ENCODE measurements at regions not wholly inside any gene's neighbourhood (a gene's known extent, or its start where the extent isn't known, plus 50 kb on each side); places are given as distances from the start of the nearest gene placed in this dataset. TPM values are rescaled to one million over a fixed set of nuclear protein-coding genes. Genes with fewer than 3 reads are reported as not detected.

DNA sequence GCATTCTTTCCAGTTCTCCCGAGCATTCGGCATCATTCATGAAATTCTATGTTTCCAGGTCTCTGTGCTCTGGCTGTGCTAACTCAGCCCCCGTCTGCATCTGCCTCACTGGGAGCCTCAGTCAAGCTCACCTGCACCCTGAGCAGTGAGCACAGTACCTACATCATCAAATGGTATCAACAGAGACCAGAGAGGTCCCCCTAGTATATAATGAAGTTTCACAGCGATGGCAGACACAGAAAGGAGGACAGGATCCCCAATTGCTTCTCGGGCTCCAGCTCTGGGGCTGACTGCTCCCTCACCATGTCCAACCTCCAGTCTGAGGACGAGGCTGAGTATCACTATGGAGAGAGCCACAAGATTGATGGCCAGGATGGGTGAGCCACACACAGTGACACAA, 52.8 kb upstream of the IGLL5 start:
- TF ChIP-seq EP300 (IDR thresholded peaks at IDR 0.05), result no peak
- TF ChIP-seq, protein P1, sequence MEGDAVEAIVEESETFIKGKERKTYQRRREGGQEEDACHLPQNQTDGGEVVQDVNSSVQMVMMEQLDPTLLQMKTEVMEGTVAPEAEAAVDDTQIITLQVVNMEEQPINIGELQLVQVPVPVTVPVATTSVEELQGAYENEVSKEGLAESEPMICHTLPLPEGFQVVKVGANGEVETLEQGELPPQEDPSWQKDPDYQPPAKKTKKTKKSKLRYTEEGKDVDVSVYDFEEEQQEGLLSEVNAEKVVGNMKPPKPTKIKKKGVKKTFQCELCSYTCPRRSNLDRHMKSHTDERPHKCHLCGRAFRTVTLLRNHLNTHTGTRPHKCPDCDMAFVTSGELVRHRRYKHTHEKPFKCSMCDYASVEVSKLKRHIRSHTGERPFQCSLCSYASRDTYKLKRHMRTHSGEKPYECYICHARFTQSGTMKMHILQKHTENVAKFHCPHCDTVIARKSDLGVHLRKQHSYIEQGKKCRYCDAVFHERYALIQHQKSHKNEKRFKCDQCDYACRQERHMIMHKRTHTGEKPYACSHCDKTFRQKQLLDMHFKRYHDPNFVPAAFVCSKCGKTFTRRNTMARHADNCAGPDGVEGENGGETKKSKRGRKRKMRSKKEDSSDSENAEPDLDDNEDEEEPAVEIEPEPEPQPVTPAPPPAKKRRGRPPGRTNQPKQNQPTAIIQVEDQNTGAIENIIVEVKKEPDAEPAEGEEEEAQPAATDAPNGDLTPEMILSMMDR (IDR thresholded peaks at IDR 0.05), result no peak
- no peak for TF ChIP-seq POLR2A (IDR thresholded peaks at IDR 0.05)
- H3K4me3 ChIP-seq, result no peak overlapping the region
- H3K9me3 ChIP-seq, result no peaks in the 10 kb centered on the region
- DNase-seq, result no peak
- no peaks in the 10 kb centered on the region for H3K4me1 ChIP-seq (ENCODE audit: insufficient read depth)
- H3K27me3 ChIP-seq, result no peaks in the 10 kb centered on the region
- no peaks in the 10 kb centered on the region for H3K36me3 ChIP-seq
- 69 to 76% (median 70%) methylated on average over 6 of the region's 6 CpGs for WGBS, 3 donors
- no peak overlapping the region for H3K27ac ChIP-seq
- intact Hi-C loops (cut with DNase I), result no loop called here

DNA sequence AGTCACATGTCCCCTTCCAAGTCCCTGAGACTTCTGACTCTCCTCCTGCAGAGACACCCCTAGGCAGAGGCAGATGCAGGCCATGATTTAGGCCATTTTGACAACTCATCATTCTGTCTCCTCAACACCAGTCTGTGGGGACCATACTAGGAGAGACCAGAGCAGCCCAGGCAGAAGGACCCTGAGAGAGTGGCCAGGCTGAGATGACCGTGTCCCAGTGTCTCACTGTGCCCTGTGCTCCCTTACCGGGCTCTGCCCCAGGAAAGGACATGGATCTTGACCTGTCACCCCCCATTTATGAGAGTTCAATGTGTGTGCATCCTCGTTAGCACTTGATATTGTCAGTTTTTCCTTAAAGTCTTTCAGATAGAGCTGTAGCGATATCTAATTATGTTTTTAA, 52.4 kb upstream of the IGLL5 start:
- no peak overlapping the region for H3K4me3 ChIP-seq
- TF ChIP-seq EP300 (IDR thresholded peaks at IDR 0.05) (no peak), POLR2A (IDR thresholded peaks at IDR 0.05) (no peak)
- TF ChIP-seq, protein P1 (IDR thresholded peaks at IDR 0.05), result no peak
- DNase-seq, result no peak
- H3K4me1 ChIP-seq (ENCODE audit: insufficient read depth), result no peaks in the 10 kb centered on the region
- 63 to 73% (median 69%) methylated on average over 4 of the region's 4 CpGs for WGBS, 3 donors
- H3K36me3 ChIP-seq, result no peaks in the 10 kb centered on the region
- no peak overlapping the region for H3K27ac ChIP-seq
- no peaks in the 10 kb centered on the region for H3K27me3 ChIP-seq
- intact Hi-C loops (cut with DNase I), result no loop called here
- no peaks in the 10 kb centered on the region for H3K9me3 ChIP-seq

DNA sequence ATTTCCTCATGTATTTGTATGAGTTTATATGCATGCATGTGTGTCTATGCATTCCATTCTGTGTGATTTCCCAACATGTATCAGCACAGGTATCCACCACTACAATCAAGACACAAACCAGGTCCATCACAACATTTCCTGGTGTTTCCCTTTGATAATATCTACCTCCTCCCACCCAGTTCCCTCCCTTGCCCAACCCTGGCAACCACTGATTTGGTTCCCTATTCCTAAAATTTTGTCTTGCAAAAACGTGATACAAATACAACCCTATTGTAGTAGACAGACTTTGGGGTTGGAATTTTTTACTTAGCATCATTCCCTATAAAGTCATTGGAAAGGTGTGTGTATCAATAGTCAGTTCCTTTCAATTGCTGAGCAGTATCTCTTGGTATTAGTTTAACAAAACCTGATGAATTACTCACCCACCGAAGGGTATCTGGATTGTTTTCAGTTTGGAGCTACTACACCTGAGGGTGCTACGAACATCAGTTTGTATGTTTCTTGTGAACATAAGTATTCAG, 51.8 kb upstream of the IGLL5 start:
- DNase-seq, result no peak
- Histone ChIP-seq H3K4me3 (no peak overlapping the region), H3K4me1 (ENCODE audit: insufficient read depth) (no peaks in the 10 kb centered on the region), H3K36me3 (no peaks in the 10 kb centered on the region), H3K27me3 (no peaks in the 10 kb centered on the region), H3K9me3 (no peaks in the 10 kb centered on the region), H3K27ac (no peak overlapping the region)
- 67 to 72% (median 70%) methylated on average over 3 of the region's 3 CpGs for WGBS, 3 donors
- intact Hi-C loops (cut with DNase I), result no loop called here
- TF ChIP-seq POLR2A (IDR thresholded peaks at IDR 0.05) (no peak), EP300 (IDR thresholded peaks at IDR 0.05) (no peak)
- TF ChIP-seq, protein P1 (IDR thresholded peaks at IDR 0.05), result no peak

DNA sequence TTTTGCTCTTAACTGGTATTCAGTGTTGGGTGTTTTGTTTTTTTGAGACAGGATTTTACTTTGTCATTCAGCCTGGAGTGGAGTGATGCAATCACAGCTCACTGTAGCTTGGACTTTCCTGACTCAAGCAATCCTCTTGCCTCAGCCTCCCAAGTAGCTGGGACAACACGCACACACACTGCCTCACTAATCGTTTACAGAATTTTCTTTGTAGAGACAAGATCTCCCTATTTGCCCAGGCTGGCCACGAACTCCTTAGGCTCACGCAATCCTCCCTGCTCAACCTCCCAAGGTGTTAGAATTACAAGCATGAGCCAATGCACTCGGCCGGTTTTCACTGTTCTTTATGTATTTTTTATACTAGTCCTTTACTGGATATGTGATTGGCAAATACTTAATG, 51.0 kb upstream of the IGLL5 start:
- DNase-seq, result no peak
- WGBS, 3 donors, result 81 to 86% (median 85%) methylated on average over 6 of the region's 6 CpGs

More for the DNA sequence above, 51.0 kb upstream of the IGLL5 start:
- H3K4me3 ChIP-seq, result no peak overlapping the region
- intact Hi-C loops (cut with DNase I), result no loop called here
- no peaks in the 10 kb centered on the region for H3K9me3 ChIP-seq
- TF ChIP-seq POLR2A (IDR thresholded peaks at IDR 0.05), result no peak
- TF ChIP-seq, protein P1 (IDR thresholded peaks at IDR 0.05), result no peak
- TF ChIP-seq EP300 (IDR thresholded peaks at IDR 0.05), result no peak
- H3K4me1 ChIP-seq (ENCODE audit: insufficient read depth), result no peaks in the 10 kb centered on the region
- H3K36me3 ChIP-seq, result no peaks in the 10 kb centered on the region
- H3K27ac ChIP-seq, result no peak overlapping the region
- no peaks in the 10 kb centered on the region for H3K27me3 ChIP-seq

MicroRNA genes in the stretch of these regions (microRNA counts, 767-probe panel; counts per million panel counts)
- microRNA hsa-miR-650, result 530 counts per million, percentile 78 among the panel's probes with 10 or more counts

Small RNA genes in the stretch of these regions (microRNA-seq; reads per million reads assigned to microRNA genes)
- 0 reads per million in 3 donors for gene MIR650

Small RNA genes in the stretch of these regions (small RNA-seq; reads per million reads assigned to genes)
- gene AC244157.1 (not detected), gene AC245028.1 (not detected), gene AC245028.2 (not detected), gene AC245028.3 (not detected), gene IGLV3-13 (not detected), gene IGLV3-15 (not detected), gene IGLV3-17 (not detected), gene IGLVI-20 (not detected), gene IGLVVI-22-1 (not detected)

Measured in ovary (tissue), 7 donors.